HG03060 (cell line): ENCODE measurements at regions not wholly inside any gene's neighbourhood (a gene's known extent, or its start where the extent isn't known, plus 50 kb on each side); places are given as distances from the start of the nearest gene placed in this dataset.
A peak's percentile ranks its signal among the peaks of the same experiment; 100 is the strongest.

Source experiments
- ATAC-seq: cut with Tn5 transposase; IDR thresholded peaks from one replicate; pipeline ENCODE4 v1.9.1; 2021; ENCODE audit warnings: low read depth, moderate number of reproducible peaks; ENCODE audit not compliant: unreplicated experiment

DNA sequence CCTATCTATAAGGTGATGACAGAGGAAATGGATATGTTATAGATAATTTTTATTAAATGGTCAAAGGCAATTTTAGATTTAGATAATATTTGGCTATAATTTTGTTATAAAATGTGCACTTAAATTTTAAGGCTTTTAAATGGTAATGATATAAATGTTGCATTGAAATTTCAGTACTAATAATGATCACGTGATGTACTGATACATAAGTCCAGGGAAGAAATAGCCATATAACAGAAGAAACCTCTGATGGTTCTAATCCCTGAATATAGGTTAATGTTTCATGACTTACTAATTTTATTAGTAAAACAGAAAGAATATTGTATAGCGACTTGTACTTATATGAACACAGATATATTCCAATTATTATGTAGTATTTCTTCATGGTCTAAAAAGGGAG lies 211.9 kb downstream of the SOCS6 start:
- ATAC-seq = no peak

DNA sequence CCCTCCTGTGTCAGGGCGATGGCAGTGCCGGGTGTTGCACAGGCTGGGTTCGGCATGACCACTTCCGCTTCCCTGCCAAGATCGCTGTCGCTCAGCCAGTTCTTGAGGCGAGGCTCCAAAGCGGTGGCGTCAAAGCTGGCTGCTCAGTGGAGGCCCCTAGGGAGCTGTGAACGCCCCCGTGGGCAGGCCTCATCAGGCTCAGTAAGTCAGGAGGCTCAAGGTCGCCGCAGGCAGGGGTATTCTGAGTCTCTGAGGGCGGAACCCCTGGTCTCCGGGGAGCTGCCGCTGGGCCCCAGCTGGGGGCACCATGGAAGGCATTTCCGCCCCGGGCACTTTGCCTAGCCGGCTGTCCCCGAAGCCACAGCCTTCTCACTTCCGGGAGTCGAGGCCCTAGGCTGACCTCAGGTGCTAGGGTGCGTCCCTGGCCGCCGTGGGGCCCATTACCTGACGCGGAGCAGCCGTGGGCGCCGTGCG lies 210.4 kb downstream of the SOCS6 start:
- ATAC-seq = no peak

GRCh38 chr18:70496353-70497294 lies 207.8 kb downstream of the SOCS6 start:
- ATAC-seq = no peak

DNA sequence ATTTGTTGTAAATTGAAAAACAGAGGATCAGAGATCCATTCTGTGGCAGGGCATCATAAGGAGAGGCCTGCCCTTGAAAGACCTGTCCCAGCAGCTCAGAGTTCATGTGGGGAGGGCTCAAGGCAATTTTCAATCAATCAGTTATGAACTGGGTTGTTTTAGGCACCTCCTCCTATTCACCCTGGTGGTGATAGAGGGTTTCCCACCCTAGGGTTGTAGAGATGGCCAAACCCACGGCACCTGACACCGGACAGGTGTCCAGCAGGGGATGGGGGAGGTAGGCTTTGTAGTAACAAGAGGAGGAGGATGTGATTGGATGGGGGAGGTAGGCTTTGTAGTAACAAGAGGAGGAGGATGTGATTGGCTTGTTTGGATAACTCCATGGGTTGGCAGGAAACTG lies 205.7 kb downstream of the SOCS6 start:
- ATAC-seq = no peak

GRCh38 chr18:70493461-70493860 lies 204.6 kb downstream of the SOCS6 start:
- ATAC-seq = no peak

- peak; percentile 89 for ATAC-seq
These were observed 203.0 kb downstream of the SOCS6 start for GRCh38 chr18:70491734-70492348.

- no peak for ATAC-seq
These were observed 201.4 kb downstream of the SOCS6 start for GRCh38 chr18:70489986-70490933.

DNA sequence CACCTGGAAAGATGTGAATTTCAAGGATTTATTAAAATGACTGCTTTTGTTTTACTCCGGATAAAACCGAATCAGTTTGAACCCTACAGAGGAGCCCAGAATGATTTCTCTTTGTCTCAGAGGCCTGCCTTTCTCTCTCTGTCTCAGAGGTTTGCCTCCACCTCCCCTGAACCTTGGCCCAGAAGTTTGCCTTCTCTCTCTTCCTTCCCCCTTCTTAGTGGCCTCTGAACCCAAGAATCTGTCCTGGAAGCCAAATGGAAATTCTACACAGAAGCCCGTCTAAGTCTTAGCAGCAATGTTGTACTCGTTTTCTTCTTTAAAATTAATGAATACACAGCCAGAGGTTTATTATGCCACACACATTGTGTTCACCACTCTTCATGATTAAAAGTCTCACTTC lies 200.7 kb downstream of the SOCS6 start:
- ATAC-seq = no peak

- no peak for ATAC-seq
These were observed 181.1 kb downstream of the SOCS6 start for GRCh38 chr18:70469916-70470315.

GRCh38 chr18:70468861-70469547 lies 180.2 kb downstream of the SOCS6 start:
- no peak for ATAC-seq

DNA sequence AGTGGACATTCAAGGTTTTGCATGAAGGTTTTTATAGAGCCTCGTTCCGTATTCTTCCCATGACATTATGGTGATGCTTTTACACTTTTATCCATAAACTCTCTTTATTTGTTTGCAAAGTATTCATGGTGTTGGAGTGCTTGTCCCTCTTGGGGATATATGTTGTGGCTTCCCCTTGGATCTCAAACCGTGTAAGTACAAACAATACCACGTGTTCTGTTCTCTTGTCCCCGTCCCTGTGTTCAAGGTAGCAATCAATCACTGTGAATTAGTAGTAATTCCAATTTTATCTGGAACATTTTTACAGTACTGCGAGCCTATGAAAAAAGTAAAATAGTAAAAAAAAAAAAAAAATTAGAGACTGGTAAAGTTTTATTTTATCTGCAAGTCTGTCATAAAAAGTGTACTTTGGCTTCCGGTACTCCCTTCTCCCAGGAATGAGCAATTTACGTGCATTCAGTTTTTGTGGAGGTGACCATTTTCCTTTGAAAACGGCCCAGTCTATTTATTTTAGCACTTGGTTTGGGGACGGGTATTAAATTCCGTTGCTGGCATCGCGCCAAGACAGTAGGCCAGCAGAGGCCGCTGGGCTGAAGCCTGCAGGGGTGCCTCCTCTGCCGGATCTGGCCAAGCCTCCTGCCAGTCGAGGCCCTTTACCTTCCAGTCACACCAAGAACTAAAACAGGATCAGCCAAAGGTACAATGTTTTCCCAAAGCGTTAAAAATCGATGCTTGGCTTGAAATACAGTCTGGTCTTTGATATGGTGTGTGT lies 175.7 kb downstream of the SOCS6 start:
- no peak for ATAC-seq

- ATAC-seq = no peak
These were observed 174.2 kb downstream of the SOCS6 start for GRCh38 chr18:70463085-70463484.

- no peak for ATAC-seq
These were observed 173.2 kb downstream of the SOCS6 start for GRCh38 chr18:70462078-70462439.

GRCh38 chr18:70461323-70462077 lies 172.7 kb downstream of the SOCS6 start:
- no peak for ATAC-seq

GRCh38 chr18:70459731-70460130 lies 170.9 kb downstream of the SOCS6 start:
- ATAC-seq = no peak

DNA sequence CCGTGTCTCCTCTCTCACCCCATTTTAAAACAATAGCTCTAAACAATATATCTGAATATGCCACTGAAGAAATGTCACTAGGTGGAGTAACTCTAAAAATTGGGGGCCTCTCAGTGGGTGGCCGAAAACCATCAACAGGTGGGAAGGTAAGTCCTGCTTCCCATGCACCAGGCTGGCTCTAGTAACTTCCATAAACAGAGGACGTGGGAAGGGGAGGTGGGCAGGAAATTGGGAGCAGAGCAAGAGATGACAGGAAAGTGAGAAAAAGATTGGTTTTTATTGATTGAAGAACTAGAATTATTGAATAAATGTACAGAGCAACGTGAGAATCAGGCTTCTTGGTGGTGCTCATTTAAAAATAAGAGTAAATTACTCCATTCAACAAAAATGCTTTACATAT lies 170.4 kb downstream of the SOCS6 start:
- ATAC-seq = no peak

- no peak for ATAC-seq
These were observed 168.9 kb downstream of the SOCS6 start for GRCh38 chr18:70457788-70458187.

- ATAC-seq = no peak
These were observed 168.4 kb downstream of the SOCS6 start for GRCh38 chr18:70457223-70457622.

- ATAC-seq = no peak
These were observed 167.5 kb downstream of the SOCS6 start for GRCh38 chr18:70456376-70456775.
